ENCODE measurements at regions not wholly inside any gene's neighbourhood (a gene's known extent, or its start where the extent isn't known, plus 50 kb on each side); places are given as distances from the start of the nearest gene placed in this dataset.

DNA sequence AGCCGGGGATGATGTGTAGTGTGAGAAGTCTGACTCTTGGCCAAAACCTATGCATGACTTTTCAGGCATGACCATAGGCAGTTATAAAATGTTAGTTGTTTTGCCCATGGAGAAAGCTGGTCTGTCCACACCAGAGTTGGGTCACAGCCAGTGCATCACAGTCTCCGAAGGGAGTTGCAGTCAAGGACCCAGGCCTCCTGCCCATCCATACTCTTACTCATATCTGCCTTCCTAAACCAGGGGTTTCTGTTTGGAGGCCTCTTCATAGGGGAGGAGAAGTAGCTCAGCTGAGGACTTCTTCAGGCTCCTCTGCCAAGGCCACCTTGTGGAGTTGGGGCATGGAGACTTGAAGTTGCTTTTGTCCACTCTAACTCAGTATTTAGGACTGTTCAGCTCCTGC lies 1008.3 kb downstream of the PCDH18 start:
- 88 to 99% (median 91%) methylated on average over 2 of the region's 2 CpGs for WGBS, 5 donors
- no peak for TF ChIP-seq POLR2A (IDR thresholded peaks at IDR 0.05)
- no peak for TF ChIP-seq CTCF (IDR thresholded peaks at IDR 0.05)
- no peak for TF ChIP-seq POLR2AphosphoS5 (IDR thresholded peaks at IDR 0.05)
- TF ChIP-seq EP300 (IDR thresholded peaks at IDR 0.05) = no peak
- intact Hi-C loops (cut with DNase I; ENCODE audit: low total_unique reads) = no loop called here

GRCh38 chr4:136516371-136516770 lies 1015.9 kb downstream of the PCDH18 start:
- Histone ChIP-seq H3K4me3 (no peak overlapping the region), H3K36me3 (no peaks in the 10 kb centered on the region), H3K27me3 (no peaks in the 10 kb centered on the region), H3K9me3 (peaks cover 0 to 8% (median 2%) of the 10 kb centered on the region in 4 donors), H3K4me1 (no peaks in the 10 kb centered on the region), H3K27ac (no peak overlapping the region)
- TF ChIP-seq POLR2A (IDR thresholded peaks at IDR 0.05) = no peak
- no peak for TF ChIP-seq POLR2AphosphoS5 (IDR thresholded peaks at IDR 0.05)
- no peak for TF ChIP-seq EP300 (IDR thresholded peaks at IDR 0.05)
- TF ChIP-seq CTCF (IDR thresholded peaks at IDR 0.05) = no peak
- 53 to 66% (median 59%) methylated on average over 3 of the region's 3 CpGs for WGBS, 5 donors
- no peak for DNase-seq
- intact Hi-C loops (cut with DNase I; ENCODE audit: low total_unique reads) = no loop called here

More for the DNA sequence above, 1008.3 kb downstream of the PCDH18 start:
- H3K27ac ChIP-seq = no peak overlapping the region
- H3K36me3 ChIP-seq = no peaks in the 10 kb centered on the region
- no peaks in the 10 kb centered on the region for H3K27me3 ChIP-seq
- no peaks in the 10 kb centered on the region for H3K4me1 ChIP-seq
- no peak overlapping the region for H3K4me3 ChIP-seq
- H3K9me3 ChIP-seq = peaks cover 0 to 8% (median 2%) of the 10 kb centered on the region in 4 donors
- no peak for DNase-seq

- DNase-seq = no peak
- Histone ChIP-seq H3K36me3 (no peaks in the 10 kb centered on the region), H3K9me3 (no peaks in the 10 kb centered on the region), H3K27ac (no peak overlapping the region), H3K4me1 (no peaks in the 10 kb centered on the region), H3K4me3 (no peak overlapping the region), H3K27me3 (no peaks in the 10 kb centered on the region)
- WGBS, 5 donors = 46 to 87% (median 54%) methylated on average over 1 of the region's 1 CpG
- TF ChIP-seq CTCF (IDR thresholded peaks at IDR 0.05) = no peak
- TF ChIP-seq EP300 (IDR thresholded peaks at IDR 0.05) = no peak
- TF ChIP-seq POLR2AphosphoS5 (IDR thresholded peaks at IDR 0.05) = no peak
- no peak for TF ChIP-seq POLR2A (IDR thresholded peaks at IDR 0.05)
- intact Hi-C loops (cut with DNase I; ENCODE audit: low total_unique reads) = no loop called here
Measured at GRCh38 chr4:136505020-136505419, 1027.3 kb downstream of the PCDH18 start.

GRCh38 chr4:136495851-136496250 lies 1036.4 kb downstream of the PCDH18 start:
- Histone ChIP-seq H3K4me3 (no peak overlapping the region), H3K9me3 (no peaks in the 10 kb centered on the region), H3K27ac (no peak overlapping the region), H3K27me3 (no peaks in the 10 kb centered on the region), H3K4me1 (no peaks in the 10 kb centered on the region), H3K36me3 (no peaks in the 10 kb centered on the region)
- DNase-seq = no peak
- intact Hi-C loops (cut with DNase I; ENCODE audit: low total_unique reads) = no loop called here
- no peak for TF ChIP-seq POLR2A (IDR thresholded peaks at IDR 0.05)
- TF ChIP-seq CTCF (IDR thresholded peaks at IDR 0.05) = no peak
- no peak for TF ChIP-seq POLR2AphosphoS5 (IDR thresholded peaks at IDR 0.05)
- no peak for TF ChIP-seq EP300 (IDR thresholded peaks at IDR 0.05)

Measured in stomach (tissue), 8 donors.